ENCODE measurements at regions not wholly inside any gene's neighbourhood (a gene's known extent, or its start where the extent isn't known, plus 50 kb on each side); places are given as distances from the start of the nearest gene placed in this dataset.

- Mint-ChIP-seq H3K27ac (no peak overlapping the region), H3K9me3 (no peaks in the 10 kb centered on the region), H3K36me3 (ENCODE audit: low read depth) (no peaks in the 10 kb centered on the region), H3K4me1 (no peaks in the 10 kb centered on the region), H3K4me3 (no peak overlapping the region), H3K27me3 (no peaks in the 10 kb centered on the region)
- ATAC-seq (ENCODE audit: low read depth) (no peak), DNase-seq (no peak)
- POLR2A ChIA-PET, result no interaction called here
- TF ChIP-seq, protein P1, sequence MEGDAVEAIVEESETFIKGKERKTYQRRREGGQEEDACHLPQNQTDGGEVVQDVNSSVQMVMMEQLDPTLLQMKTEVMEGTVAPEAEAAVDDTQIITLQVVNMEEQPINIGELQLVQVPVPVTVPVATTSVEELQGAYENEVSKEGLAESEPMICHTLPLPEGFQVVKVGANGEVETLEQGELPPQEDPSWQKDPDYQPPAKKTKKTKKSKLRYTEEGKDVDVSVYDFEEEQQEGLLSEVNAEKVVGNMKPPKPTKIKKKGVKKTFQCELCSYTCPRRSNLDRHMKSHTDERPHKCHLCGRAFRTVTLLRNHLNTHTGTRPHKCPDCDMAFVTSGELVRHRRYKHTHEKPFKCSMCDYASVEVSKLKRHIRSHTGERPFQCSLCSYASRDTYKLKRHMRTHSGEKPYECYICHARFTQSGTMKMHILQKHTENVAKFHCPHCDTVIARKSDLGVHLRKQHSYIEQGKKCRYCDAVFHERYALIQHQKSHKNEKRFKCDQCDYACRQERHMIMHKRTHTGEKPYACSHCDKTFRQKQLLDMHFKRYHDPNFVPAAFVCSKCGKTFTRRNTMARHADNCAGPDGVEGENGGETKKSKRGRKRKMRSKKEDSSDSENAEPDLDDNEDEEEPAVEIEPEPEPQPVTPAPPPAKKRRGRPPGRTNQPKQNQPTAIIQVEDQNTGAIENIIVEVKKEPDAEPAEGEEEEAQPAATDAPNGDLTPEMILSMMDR (IDR thresholded peaks at IDR 0.05), result no peak
- intact Hi-C loops (cut with micrococcal nuclease), result no loop called here
- CTCF ChIA-PET, result interaction anchor here (0.9 to 1.1 kb wide), 2 partner anchors 11 to 312 kb away, joined by 3 read pairs; no protein-coding TSS in a partner anchor
These were observed 259.7 kb upstream of the TPM1 start for GRCh38 chr15:62782896-62783295.

DNA sequence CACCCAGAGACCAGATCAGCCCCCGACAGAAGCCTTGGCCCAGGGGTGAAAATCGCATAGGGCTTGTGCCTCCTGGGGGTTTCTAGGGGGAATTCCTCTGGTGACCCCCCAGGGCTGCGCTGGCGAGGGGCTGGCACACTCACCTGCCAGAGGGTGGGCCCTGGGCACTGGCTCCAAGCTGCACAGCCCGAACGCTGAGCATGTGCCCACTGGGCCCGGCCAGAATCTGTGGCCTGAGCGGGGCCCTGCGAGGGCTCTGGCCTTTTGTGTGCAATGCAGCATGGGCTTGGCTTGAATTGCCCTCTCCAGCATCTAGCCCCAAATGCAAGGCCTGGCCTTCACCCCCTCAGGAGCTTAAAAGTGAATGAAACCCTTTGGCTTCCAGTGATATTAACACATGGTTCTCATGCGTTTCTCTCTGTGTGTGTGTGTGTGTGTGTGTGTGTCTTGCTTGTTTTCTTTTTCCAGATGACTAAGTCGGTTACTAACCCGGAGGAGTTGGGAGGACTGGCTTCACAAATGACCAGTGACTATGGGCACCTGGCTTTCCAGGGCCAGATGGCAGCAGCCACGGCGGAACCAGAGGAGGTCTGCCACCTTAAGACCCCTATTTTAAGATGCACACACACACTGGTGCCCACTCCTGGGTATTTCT is 259.1 kb upstream of the TPM1 start:
- no peak for ATAC-seq (ENCODE audit: low read depth)
- H3K4me1 Mint-ChIP-seq, result no peaks in the 10 kb centered on the region
- CTCF ChIA-PET, result no interaction called here
- DNase-seq, result no peak
- POLR2A ChIA-PET, result no interaction called here
- no peak overlapping the region for H3K27ac Mint-ChIP-seq
- intact Hi-C loops (cut with micrococcal nuclease), result no loop called here
- no peaks in the 10 kb centered on the region for H3K9me3 Mint-ChIP-seq
- H3K36me3 Mint-ChIP-seq (ENCODE audit: low read depth), result no peaks in the 10 kb centered on the region
- no peaks in the 10 kb centered on the region for H3K27me3 Mint-ChIP-seq
- no peak overlapping the region for H3K4me3 Mint-ChIP-seq
- TF ChIP-seq, protein P1 (IDR thresholded peaks at IDR 0.05), result no peak

- no peaks in the 10 kb centered on the region for H3K9me3 Mint-ChIP-seq
- no peaks in the 10 kb centered on the region for H3K36me3 Mint-ChIP-seq (ENCODE audit: low read depth)
- intact Hi-C loops (cut with micrococcal nuclease), result no loop called here
- H3K4me1 Mint-ChIP-seq, result no peaks in the 10 kb centered on the region
- ATAC-seq (ENCODE audit: low read depth) (no peak), DNase-seq (no peak)
- CTCF ChIA-PET, result no interaction called here
- no peak overlapping the region for H3K4me3 Mint-ChIP-seq
- POLR2A ChIA-PET, result no interaction called here
- no peaks in the 10 kb centered on the region for H3K27me3 Mint-ChIP-seq
- H3K27ac Mint-ChIP-seq, result no peak overlapping the region
- TF ChIP-seq, protein P1 (IDR thresholded peaks at IDR 0.05), result no peak
These were observed 256.4 kb upstream of the TPM1 start for GRCh38 chr15:62785881-62786828.

- CTCF ChIA-PET, result no interaction called here
- Mint-ChIP-seq H3K9me3 (no peaks in the 10 kb centered on the region), H3K27ac (no peak overlapping the region), H3K36me3 (ENCODE audit: low read depth) (no peaks in the 10 kb centered on the region), H3K27me3 (no peaks in the 10 kb centered on the region), H3K4me3 (no peak overlapping the region), H3K4me1 (no peaks in the 10 kb centered on the region)
- DNase-seq (no peak), ATAC-seq (ENCODE audit: low read depth) (no peak)
- TF ChIP-seq, protein P1 (IDR thresholded peaks at IDR 0.05), result no peak
- intact Hi-C loops (cut with micrococcal nuclease), result no loop called here
- POLR2A ChIA-PET, result no interaction called here
These were observed 255.1 kb upstream of the TPM1 start for GRCh38 chr15:62787401-62787800.

- H3K27ac Mint-ChIP-seq, result no peak overlapping the region
- ChIA-PET CTCF (no interaction called here), POLR2A (no interaction called here)
- TF ChIP-seq, protein P1 (IDR thresholded peaks at IDR 0.05), result no peak
- intact Hi-C loops (cut with micrococcal nuclease), result no loop called here
- no peaks in the 10 kb centered on the region for H3K36me3 Mint-ChIP-seq (ENCODE audit: low read depth)
- no peaks in the 10 kb centered on the region for H3K27me3 Mint-ChIP-seq
- ATAC-seq (ENCODE audit: low read depth), result no peak
- DNase-seq, result no peak
- H3K4me3 Mint-ChIP-seq, result no peak overlapping the region
- no peaks in the 10 kb centered on the region for H3K9me3 Mint-ChIP-seq
- H3K4me1 Mint-ChIP-seq, result no peaks in the 10 kb centered on the region
These were observed 254.3 kb upstream of the TPM1 start for GRCh38 chr15:62788224-62788623.
